ENCODE measurements at regions not wholly inside any gene's neighbourhood (a gene's known extent, or its start where the extent isn't known, plus 50 kb on each side); places are given as distances from the start of the nearest gene placed in this dataset.

- TF ChIP-seq CTCF (IDR thresholded peaks at IDR 0.05; ENCODE audit: borderline replicate concordance, extremely low read depth, low read length, poor library complexity, severe bottlenecking) (no peak), EZH2 (IDR thresholded peaks at IDR 0.05; ENCODE audit: borderline replicate concordance, low read depth, low read length, severe bottlenecking) (no peak)
Observed at GRCh38 chr7:24425664-24426063, 141.7 kb downstream of the NPY start.

All from DND-41 (cell line).